Vagina (tissue), 2 donors: ENCODE measurements at regions not wholly inside any gene's neighbourhood (a gene's known extent, or its start where the extent isn't known, plus 50 kb on each side); places are given as distances from the start of the nearest gene placed in this dataset.

Experiments
- POLR2A ChIP-seq, 2 donors: fragments of 450-650 bp; IDR thresholded peaks; one replicate each; pipeline ENCODE4 v1.6.1; 2017; ENCODE audit warnings: antibody characterized with exemption in 2 of 2, mild to moderate bottlenecking in 2 of 2, moderate library complexity in 2 of 2
- TF ChIP-seq, protein P1 (sequence below), 3 experiments: fragments of 450-650 bp in 2 of 3; fragments of 200-600 bp in 1 of 3; sonication (generic) in 1 of 3; IDR thresholded peaks; one replicate each; pipeline ENCODE4 v1.5.1; 2017 to 2019; ENCODE audit warnings: antibody characterized with exemption in 3 of 3, mild to moderate bottlenecking in 2 of 3, moderate library complexity in 2 of 3

- TF ChIP-seq, protein P1, sequence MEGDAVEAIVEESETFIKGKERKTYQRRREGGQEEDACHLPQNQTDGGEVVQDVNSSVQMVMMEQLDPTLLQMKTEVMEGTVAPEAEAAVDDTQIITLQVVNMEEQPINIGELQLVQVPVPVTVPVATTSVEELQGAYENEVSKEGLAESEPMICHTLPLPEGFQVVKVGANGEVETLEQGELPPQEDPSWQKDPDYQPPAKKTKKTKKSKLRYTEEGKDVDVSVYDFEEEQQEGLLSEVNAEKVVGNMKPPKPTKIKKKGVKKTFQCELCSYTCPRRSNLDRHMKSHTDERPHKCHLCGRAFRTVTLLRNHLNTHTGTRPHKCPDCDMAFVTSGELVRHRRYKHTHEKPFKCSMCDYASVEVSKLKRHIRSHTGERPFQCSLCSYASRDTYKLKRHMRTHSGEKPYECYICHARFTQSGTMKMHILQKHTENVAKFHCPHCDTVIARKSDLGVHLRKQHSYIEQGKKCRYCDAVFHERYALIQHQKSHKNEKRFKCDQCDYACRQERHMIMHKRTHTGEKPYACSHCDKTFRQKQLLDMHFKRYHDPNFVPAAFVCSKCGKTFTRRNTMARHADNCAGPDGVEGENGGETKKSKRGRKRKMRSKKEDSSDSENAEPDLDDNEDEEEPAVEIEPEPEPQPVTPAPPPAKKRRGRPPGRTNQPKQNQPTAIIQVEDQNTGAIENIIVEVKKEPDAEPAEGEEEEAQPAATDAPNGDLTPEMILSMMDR (IDR thresholded peaks at IDR 0.05): no peak
- TF ChIP-seq POLR2A (IDR thresholded peaks at IDR 0.05): no peak
Measured at GRCh38 chr3:79898907-79899306, 131.1 kb upstream of the ROBO1 start.
